HUES48 (cell line): ENCODE measurements at regions not wholly inside any gene's neighbourhood (a gene's known extent, or its start where the extent isn't known, plus 50 kb on each side); places are given as distances from the start of the nearest gene placed in this dataset.

ENCODE experiments used
- H3K27ac ChIP-seq: one replicate; pipeline ENCODE4 v1.7.0; 2013; ENCODE audit warnings: low read depth, low read length, inconsistent platforms
- H3K27me3 ChIP-seq: 2 replicates; pipeline ENCODE4 v1.6.1; 2013; ENCODE audit warnings: mild to moderate bottlenecking, low read length; ENCODE audit not compliant: control insufficient read depth, insufficient read depth
- H3K36me3 ChIP-seq: 2 replicates; pipeline ENCODE4 v1.6.1; 2013; ENCODE audit warnings: low read length; ENCODE audit not compliant: control insufficient read depth, insufficient read depth
- H3K4me1 ChIP-seq: 2 replicates; pipeline ENCODE4 v1.6.1; 2013; ENCODE audit warnings: mild to moderate bottlenecking, low read length; ENCODE audit not compliant: control insufficient read depth, insufficient read depth
- H3K4me3 ChIP-seq: 2 replicates; pipeline ENCODE4 v1.5.1; 2013; ENCODE audit warnings: mild to moderate bottlenecking, low read depth, low read length
- H3K9ac ChIP-seq: 2 replicates; pipeline ENCODE4 v1.6.1; 2013; ENCODE audit warnings: mild to moderate bottlenecking, low read depth, low read length, moderate library complexity
- H3K9me3 ChIP-seq: 2 replicates; pipeline ENCODE4 v1.6.1; 2013; ENCODE audit warnings: low read length; ENCODE audit not compliant: control insufficient read depth, insufficient read depth

GRCh38 chr1:62988867-62989266 lies 204.9 kb downstream of the ATG4C start:
- no peaks in the 10 kb centered on the region for H3K27me3 ChIP-seq
- no peak overlapping the region for H3K4me3 ChIP-seq
- no peak overlapping the region for H3K27ac ChIP-seq
- no peaks in the 10 kb centered on the region for H3K36me3 ChIP-seq
- 0 out of 2 replicates have a peak, but pooled peaks cover 4% of the 10 kb centered on the region for H3K4me1 ChIP-seq
- H3K9me3 ChIP-seq: no peaks in the 10 kb centered on the region
- H3K9ac ChIP-seq: no peak overlapping the region

- Histone ChIP-seq H3K4me3 (no peak overlapping the region), H3K4me1 (0 out of 2 replicates have a peak, but pooled peaks cover 4% of the 10 kb centered on the region), H3K36me3 (no peaks in the 10 kb centered on the region), H3K9ac (no peak overlapping the region), H3K27ac (no peak overlapping the region), H3K27me3 (no peaks in the 10 kb centered on the region), H3K9me3 (no peaks in the 10 kb centered on the region)
These were observed 205.6 kb downstream of the ATG4C start for GRCh38 chr1:62989497-62989896.

- no peak overlapping the region for H3K9ac ChIP-seq
- H3K27ac ChIP-seq: no peak overlapping the region
- 0 out of 2 replicates have a peak, but pooled peaks cover 4% of the 10 kb centered on the region for H3K4me1 ChIP-seq
- no peaks in the 10 kb centered on the region for H3K27me3 ChIP-seq
- no peaks in the 10 kb centered on the region for H3K9me3 ChIP-seq
- no peaks in the 10 kb centered on the region for H3K36me3 ChIP-seq
- H3K4me3 ChIP-seq: no peak overlapping the region
These were observed 207.2 kb downstream of the ATG4C start for GRCh38 chr1:62991152-62991551.

- Histone ChIP-seq H3K36me3 (no peaks in the 10 kb centered on the region), H3K9me3 (no peaks in the 10 kb centered on the region), H3K27ac (no peak overlapping the region), H3K27me3 (no peaks in the 10 kb centered on the region), H3K9ac (no peak overlapping the region), H3K4me3 (no peak overlapping the region), H3K4me1 (peaks cover 13% of the 10 kb centered on the region; the same call in 1 of the 2 replicates)
These were observed 209.9 kb downstream of the ATG4C start for GRCh38 chr1:62993844-62994243.

GRCh38 chr1:62995173-62995572 lies 211.2 kb downstream of the ATG4C start:
- H3K27me3 ChIP-seq: no peaks in the 10 kb centered on the region
- H3K9ac ChIP-seq: no peak overlapping the region
- no peaks in the 10 kb centered on the region for H3K9me3 ChIP-seq
- H3K4me3 ChIP-seq: no peak overlapping the region
- peaks cover 13% of the 10 kb centered on the region; the same call in 1 of the 2 replicates for H3K4me1 ChIP-seq
- H3K36me3 ChIP-seq: no peaks in the 10 kb centered on the region
- no peak overlapping the region for H3K27ac ChIP-seq

GRCh38 chr1:62997884-62998283 lies 214.0 kb downstream of the ATG4C start:
- H3K4me3 ChIP-seq: no peak overlapping the region
- no peak overlapping the region for H3K27ac ChIP-seq
- H3K36me3 ChIP-seq: no peaks in the 10 kb centered on the region
- H3K9ac ChIP-seq: no peak overlapping the region
- H3K4me1 ChIP-seq: peaks cover 16% of the 10 kb centered on the region; the same call in 1 of the 2 replicates
- H3K27me3 ChIP-seq: no peaks in the 10 kb centered on the region
- no peaks in the 10 kb centered on the region for H3K9me3 ChIP-seq

- Histone ChIP-seq H3K27ac (no peak overlapping the region), H3K4me3 (no peak overlapping the region), H3K36me3 (no peaks in the 10 kb centered on the region), H3K9me3 (no peaks in the 10 kb centered on the region), H3K4me1 (peaks cover 16% of the 10 kb centered on the region; the same call in 1 of the 2 replicates), H3K9ac (no peak overlapping the region), H3K27me3 (no peaks in the 10 kb centered on the region)
These were observed 215.1 kb downstream of the ATG4C start for GRCh38 chr1:62998845-62999649.

- H3K9ac ChIP-seq: no peak overlapping the region
- H3K9me3 ChIP-seq: no peaks in the 10 kb centered on the region
- H3K4me3 ChIP-seq: no peak overlapping the region
- no peaks in the 10 kb centered on the region for H3K27me3 ChIP-seq
- no peak overlapping the region for H3K27ac ChIP-seq
- peaks cover 16% of the 10 kb centered on the region; the same call in 1 of the 2 replicates for H3K4me1 ChIP-seq
- no peaks in the 10 kb centered on the region for H3K36me3 ChIP-seq
These were observed 216.6 kb downstream of the ATG4C start for GRCh38 chr1:63000508-63000907.

GRCh38 chr1:63004868-63005267 lies 220.9 kb downstream of the ATG4C start:
- no peak overlapping the region for H3K9ac ChIP-seq
- peaks cover 6% of the 10 kb centered on the region; the same call in 1 of the 2 replicates for H3K4me1 ChIP-seq
- no peaks in the 10 kb centered on the region for H3K36me3 ChIP-seq
- H3K4me3 ChIP-seq: no peak overlapping the region
- H3K27me3 ChIP-seq: no peaks in the 10 kb centered on the region
- H3K9me3 ChIP-seq: no peaks in the 10 kb centered on the region
- H3K27ac ChIP-seq: no peak overlapping the region

GRCh38 chr1:63005812-63006211 lies 221.9 kb downstream of the ATG4C start:
- Histone ChIP-seq H3K9me3 (no peaks in the 10 kb centered on the region), H3K36me3 (no peaks in the 10 kb centered on the region), H3K4me3 (no peak overlapping the region), H3K27ac (no peak overlapping the region), H3K27me3 (no peaks in the 10 kb centered on the region), H3K4me1 (peaks cover 3% of the 10 kb centered on the region; the same call in 1 of the 2 replicates), H3K9ac (no peak overlapping the region)

- no peak overlapping the region for H3K27ac ChIP-seq
- H3K9ac ChIP-seq: no peak overlapping the region
- no peaks in the 10 kb centered on the region for H3K27me3 ChIP-seq
- no peaks in the 10 kb centered on the region for H3K9me3 ChIP-seq
- H3K4me3 ChIP-seq: no peak overlapping the region
- H3K36me3 ChIP-seq: no peaks in the 10 kb centered on the region
- no peaks in the 10 kb centered on the region for H3K4me1 ChIP-seq
These were observed 225.5 kb downstream of the ATG4C start for GRCh38 chr1:63009421-63009820.
